ENCODE measurements at regions not wholly inside any gene's neighbourhood (a gene's known extent, or its start where the extent isn't known, plus 50 kb on each side); places are given as distances from the start of the nearest gene placed in this dataset.

DNA sequence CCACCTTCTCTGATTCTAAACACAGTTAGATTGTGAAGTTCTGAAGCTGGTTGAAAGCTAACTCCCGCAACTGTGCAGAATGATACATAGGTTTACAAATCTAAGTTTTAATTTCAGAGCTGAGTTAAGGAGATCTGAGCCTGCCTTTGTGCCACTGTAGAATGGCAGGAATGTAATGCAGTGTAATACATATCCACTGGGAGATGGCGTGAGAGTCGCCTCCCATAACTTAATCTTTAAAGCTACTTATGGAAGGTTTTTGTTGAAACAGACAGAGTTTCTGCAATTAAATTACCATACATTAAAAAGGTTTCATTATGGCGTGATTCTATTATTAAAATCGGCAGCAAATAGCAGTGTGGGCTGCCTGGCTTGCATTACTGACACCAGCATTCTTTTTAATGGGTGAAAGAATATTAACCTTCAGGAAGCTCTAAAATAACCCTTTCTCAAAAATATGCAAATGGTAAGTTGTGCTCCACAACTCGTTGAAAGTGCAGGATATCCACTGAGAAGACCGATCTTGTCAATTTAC lies 257.4 kb downstream of the OLFM4 start:
- TF ChIP-seq, protein P1, sequence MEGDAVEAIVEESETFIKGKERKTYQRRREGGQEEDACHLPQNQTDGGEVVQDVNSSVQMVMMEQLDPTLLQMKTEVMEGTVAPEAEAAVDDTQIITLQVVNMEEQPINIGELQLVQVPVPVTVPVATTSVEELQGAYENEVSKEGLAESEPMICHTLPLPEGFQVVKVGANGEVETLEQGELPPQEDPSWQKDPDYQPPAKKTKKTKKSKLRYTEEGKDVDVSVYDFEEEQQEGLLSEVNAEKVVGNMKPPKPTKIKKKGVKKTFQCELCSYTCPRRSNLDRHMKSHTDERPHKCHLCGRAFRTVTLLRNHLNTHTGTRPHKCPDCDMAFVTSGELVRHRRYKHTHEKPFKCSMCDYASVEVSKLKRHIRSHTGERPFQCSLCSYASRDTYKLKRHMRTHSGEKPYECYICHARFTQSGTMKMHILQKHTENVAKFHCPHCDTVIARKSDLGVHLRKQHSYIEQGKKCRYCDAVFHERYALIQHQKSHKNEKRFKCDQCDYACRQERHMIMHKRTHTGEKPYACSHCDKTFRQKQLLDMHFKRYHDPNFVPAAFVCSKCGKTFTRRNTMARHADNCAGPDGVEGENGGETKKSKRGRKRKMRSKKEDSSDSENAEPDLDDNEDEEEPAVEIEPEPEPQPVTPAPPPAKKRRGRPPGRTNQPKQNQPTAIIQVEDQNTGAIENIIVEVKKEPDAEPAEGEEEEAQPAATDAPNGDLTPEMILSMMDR (IDR thresholded peaks at IDR 0.05) = no peak
- no peak for TF ChIP-seq POLR2A (IDR thresholded peaks at IDR 0.05)
